ENCODE measurements at regions not wholly inside any gene's neighbourhood (a gene's known extent, or its start where the extent isn't known, plus 50 kb on each side); places are given as distances from the start of the nearest gene placed in this dataset.
"Not testable (repeated sequence)": the region's sequence is repeated elsewhere in the genome, so short reads cannot be mapped to it uniquely, and the experiment has no call there.

GRCh38 chr3:61387817-61388216, 136.6 kb upstream of the FHIT start:
- ChIA-PET CTCF (no interaction called here), POLR2A (ENCODE audit: low non-redundant PET) (no interaction called here)

GRCh38 chr3:61393480-61393947, 142.3 kb upstream of the FHIT start:
- H3K27ac ChIP-seq; POLR2A ChIA-PET (ENCODE audit: low non-redundant PET); DNase-seq (ENCODE audit: low spot score); CTCF ChIA-PET: not testable (repeated sequence)

More at GRCh38 chr3:61387817-61388216, 136.6 kb upstream of the FHIT start:
- no peak for TF ChIP-seq CTCF (conservative IDR thresholded peaks at IDR 0.05; ENCODE audit: low read depth)
- DNase-seq (ENCODE audit: low spot score): no peak
- H3K27ac ChIP-seq: no peak overlapping the region

GRCh38 chr3:61401359-61401758, 150.1 kb upstream of the FHIT start:
- CTCF ChIA-PET: interaction anchor here (0.6 kb wide), 1 partner anchor 31 kb away, joined by 5 read pairs; no protein-coding TSS in a partner anchor
- no peak for TF ChIP-seq CTCF (conservative IDR thresholded peaks at IDR 0.05; ENCODE audit: low read depth)
- POLR2A ChIA-PET (ENCODE audit: low non-redundant PET): no interaction called here

GRCh38 chr3:61407397-61407796, 154.0 kb upstream of the PTPRG start:
- TF ChIP-seq CTCF (conservative IDR thresholded peaks at IDR 0.05; ENCODE audit: low read depth): no peak
- no peak for DNase-seq (ENCODE audit: low spot score)
- no peak overlapping the region for H3K27ac ChIP-seq
- ChIA-PET POLR2A (ENCODE audit: low non-redundant PET) (no interaction called here), CTCF (no interaction called here)

More at GRCh38 chr3:61401359-61401758, 150.1 kb upstream of the FHIT start:
- DNase-seq (ENCODE audit: low spot score): no peak
- no peak overlapping the region for H3K27ac ChIP-seq

- no peak for DNase-seq (ENCODE audit: low spot score)
- ChIA-PET POLR2A (ENCODE audit: low non-redundant PET) (no interaction called here), CTCF (no interaction called here)
- H3K27ac ChIP-seq: no peak overlapping the region
- no peak for TF ChIP-seq CTCF (conservative IDR thresholded peaks at IDR 0.05; ENCODE audit: low read depth)
Measured at GRCh38 chr3:61409638-61410037, 151.7 kb upstream of the PTPRG start.

GRCh38 chr3:61410358-61410757, 151.0 kb upstream of the PTPRG start:
- H3K27ac ChIP-seq; POLR2A ChIA-PET (ENCODE audit: low non-redundant PET); CTCF ChIA-PET; DNase-seq (ENCODE audit: low spot score): not testable (repeated sequence)

- CTCF ChIA-PET: no interaction called here
- no peak for DNase-seq (ENCODE audit: low spot score)
- TF ChIP-seq CTCF (conservative IDR thresholded peaks at IDR 0.05; ENCODE audit: low read depth): no peak
- no peak overlapping the region for H3K27ac ChIP-seq
- POLR2A ChIA-PET (ENCODE audit: low non-redundant PET): no interaction called here
Measured at GRCh38 chr3:61411009-61411662, 150.2 kb upstream of the PTPRG start.
